Uterus (tissue), 2 donors: ENCODE measurements at regions not wholly inside any gene's neighbourhood (a gene's known extent, or its start where the extent isn't known, plus 50 kb on each side); places are given as distances from the start of the nearest gene placed in this dataset.

ENCODE experiments used
- POLR2A ChIP-seq, 2 donors: fragments of 450-650 bp; IDR thresholded peaks; one replicate each; pipeline ENCODE4 v1.6.1; 2016; ENCODE audit warnings: antibody characterized with exemption in 2 of 2, mild to moderate bottlenecking in 1 of 2, moderate library complexity in 1 of 2
- TF ChIP-seq, protein P1 (sequence below), 4 experiments: fragments of 200-600 bp in 2 of 4; fragments of 450-650 bp in 2 of 4; sonication (generic) in 2 of 4; IDR thresholded peaks; one replicate each; pipeline ENCODE4 v1.5.1; 2016 to 2019; ENCODE audit warnings: antibody characterized with exemption in 4 of 4, mild to moderate bottlenecking in 2 of 4, moderate library complexity in 1 of 4

GRCh38 chr12:114873656-114874055 lies 189.7 kb upstream of the TBX3 start:
- TF ChIP-seq, protein P1, sequence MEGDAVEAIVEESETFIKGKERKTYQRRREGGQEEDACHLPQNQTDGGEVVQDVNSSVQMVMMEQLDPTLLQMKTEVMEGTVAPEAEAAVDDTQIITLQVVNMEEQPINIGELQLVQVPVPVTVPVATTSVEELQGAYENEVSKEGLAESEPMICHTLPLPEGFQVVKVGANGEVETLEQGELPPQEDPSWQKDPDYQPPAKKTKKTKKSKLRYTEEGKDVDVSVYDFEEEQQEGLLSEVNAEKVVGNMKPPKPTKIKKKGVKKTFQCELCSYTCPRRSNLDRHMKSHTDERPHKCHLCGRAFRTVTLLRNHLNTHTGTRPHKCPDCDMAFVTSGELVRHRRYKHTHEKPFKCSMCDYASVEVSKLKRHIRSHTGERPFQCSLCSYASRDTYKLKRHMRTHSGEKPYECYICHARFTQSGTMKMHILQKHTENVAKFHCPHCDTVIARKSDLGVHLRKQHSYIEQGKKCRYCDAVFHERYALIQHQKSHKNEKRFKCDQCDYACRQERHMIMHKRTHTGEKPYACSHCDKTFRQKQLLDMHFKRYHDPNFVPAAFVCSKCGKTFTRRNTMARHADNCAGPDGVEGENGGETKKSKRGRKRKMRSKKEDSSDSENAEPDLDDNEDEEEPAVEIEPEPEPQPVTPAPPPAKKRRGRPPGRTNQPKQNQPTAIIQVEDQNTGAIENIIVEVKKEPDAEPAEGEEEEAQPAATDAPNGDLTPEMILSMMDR (IDR thresholded peaks at IDR 0.05) = no peak
- TF ChIP-seq POLR2A (IDR thresholded peaks at IDR 0.05) = no peak
